ENCODE measurements at regions not wholly inside any gene's neighbourhood (a gene's known extent, or its start where the extent isn't known, plus 50 kb on each side); places are given as distances from the start of the nearest gene placed in this dataset.
"Not testable (repeated sequence)": the region's sequence is repeated elsewhere in the genome, so short reads cannot be mapped to it uniquely, and the experiment has no call there.

- not testable (repeated sequence) for H3K4me3 ChIP-seq (replicated peaks in 1 of 4; ENCODE audit: control extremely low read depth in 1 of 4, insufficient read depth in 1 of 4, low read depth in 3 of 4, low read length in 4 of 4); H2AFZ ChIP-seq (ENCODE audit: low read length); H3K36me3 ChIP-seq (ENCODE audit: control insufficient read depth, insufficient read depth, low read length); H3K4me1 ChIP-seq (ENCODE audit: control insufficient read depth, extremely low read depth, insufficient read depth, low read length); H3K9me3 ChIP-seq (ENCODE audit: control insufficient read depth, insufficient read depth, low read depth, low read length); H3K9ac ChIP-seq (ENCODE audit: insufficient read depth, low read length); H3K4me2 ChIP-seq (ENCODE audit: extremely low read depth, insufficient read depth, low read length); H4K20me1 ChIP-seq (ENCODE audit: control insufficient read depth, extremely low read depth, insufficient read depth, low read length); DNase-seq (ENCODE audit: low read depth in 2 of 2); H3K79me2 ChIP-seq (ENCODE audit: control insufficient read depth, insufficient read depth, low read length); H3K27ac ChIP-seq (ENCODE audit: insufficient read depth, low read length); H3K27me3 ChIP-seq (ENCODE audit: control insufficient read depth, insufficient read depth, low read length)
Observed at GRCh38 chrX:132302687-132303086, 83.4 kb upstream of the RAP2C start.

- Histone ChIP-seq H2AFZ (ENCODE audit: low read length) (no peak overlapping the region), H3K27ac (ENCODE audit: insufficient read depth, low read length) (no peak overlapping the region), H3K36me3 (ENCODE audit: control insufficient read depth, insufficient read depth, low read length) (no peaks in the 10 kb centered on the region), H3K4me3 (replicated peaks in 1 of 4; ENCODE audit: control extremely low read depth in 1 of 4, insufficient read depth in 1 of 4, low read depth in 3 of 4, low read length in 4 of 4) (no peak overlapping the region), H3K9ac (ENCODE audit: insufficient read depth, low read length) (no peak overlapping the region), H4K20me1 (ENCODE audit: control insufficient read depth, extremely low read depth, insufficient read depth, low read length) (no peaks in the 10 kb centered on the region), H3K79me2 (ENCODE audit: control insufficient read depth, insufficient read depth, low read length) (no peaks in the 10 kb centered on the region), H3K4me1 (ENCODE audit: control insufficient read depth, extremely low read depth, insufficient read depth, low read length) (no peaks in the 10 kb centered on the region), H3K27me3 (ENCODE audit: control insufficient read depth, insufficient read depth, low read length) (no peaks in the 10 kb centered on the region), H3K9me3 (ENCODE audit: control insufficient read depth, insufficient read depth, low read depth, low read length) (no peaks in the 10 kb centered on the region), H3K4me2 (ENCODE audit: extremely low read depth, insufficient read depth, low read length) (no peak overlapping the region)
- TF ChIP-seq EZH2 (IDR thresholded peaks at IDR 0.05; ENCODE audit: low read length, missing control alignments), result no peak
- TF ChIP-seq CTCF (conservative IDR thresholded peaks at IDR 0.05 in 1 of 2, IDR thresholded peaks at IDR 0.05 in 1 of 2; ENCODE audit: low read depth in 1 of 2, low read length in 2 of 2), result no peak
- DNase-seq (ENCODE audit: low read depth in 2 of 2), result no peak
Observed at GRCh38 chrX:132294776-132295495, 75.7 kb upstream of the RAP2C start.

- Histone ChIP-seq H3K9ac (ENCODE audit: insufficient read depth, low read length) (no peak overlapping the region), H4K20me1 (ENCODE audit: control insufficient read depth, extremely low read depth, insufficient read depth, low read length) (no peaks in the 10 kb centered on the region), H3K4me1 (ENCODE audit: control insufficient read depth, extremely low read depth, insufficient read depth, low read length) (no peaks in the 10 kb centered on the region), H3K79me2 (ENCODE audit: control insufficient read depth, insufficient read depth, low read length) (no peaks in the 10 kb centered on the region), H3K27ac (ENCODE audit: insufficient read depth, low read length) (no peak overlapping the region), H3K9me3 (ENCODE audit: control insufficient read depth, insufficient read depth, low read depth, low read length) (no peaks in the 10 kb centered on the region), H3K36me3 (ENCODE audit: control insufficient read depth, insufficient read depth, low read length) (no peaks in the 10 kb centered on the region), H3K4me3 (replicated peaks in 1 of 4; ENCODE audit: control extremely low read depth in 1 of 4, insufficient read depth in 1 of 4, low read depth in 3 of 4, low read length in 4 of 4) (no peak overlapping the region), H3K4me2 (ENCODE audit: extremely low read depth, insufficient read depth, low read length) (no peak overlapping the region), H2AFZ (ENCODE audit: low read length) (no peak overlapping the region), H3K27me3 (ENCODE audit: control insufficient read depth, insufficient read depth, low read length) (no peaks in the 10 kb centered on the region)
- DNase-seq (ENCODE audit: low read depth in 2 of 2), result no peak
- TF ChIP-seq CTCF (conservative IDR thresholded peaks at IDR 0.05 in 1 of 2, IDR thresholded peaks at IDR 0.05 in 1 of 2; ENCODE audit: low read depth in 1 of 2, low read length in 2 of 2) (no peak), EZH2 (IDR thresholded peaks at IDR 0.05; ENCODE audit: low read length, missing control alignments) (no peak)
Observed at GRCh38 chrX:132294192-132294591, 74.9 kb upstream of the RAP2C start.
